Thyroid gland (tissue), 4 donors: ENCODE measurements at regions not wholly inside any gene's neighbourhood (a gene's known extent, or its start where the extent isn't known, plus 50 kb on each side); places are given as distances from the start of the nearest gene placed in this dataset.

Source experiments
- POLR2A ChIP-seq, 2 donors: fragments of 450-650 bp; IDR thresholded peaks; one replicate each; pipeline ENCODE4 v1.6.1; 2017; ENCODE audit warnings: antibody characterized with exemption in 2 of 2, mild to moderate bottlenecking in 2 of 2, moderate library complexity in 1 of 2
- TF ChIP-seq, protein P1 (sequence below), 6 experiments: fragments of 200-600 bp in 3 of 6; fragments of 450-650 bp in 3 of 6; sonication (generic) in 3 of 6; IDR thresholded peaks; one replicate each; pipeline ENCODE4 v1.5.1; 2016 to 2019; ENCODE audit warnings: antibody characterized with exemption in 6 of 6, mild to moderate bottlenecking in 2 of 6, inconsistent platforms in 1 of 6, moderate library complexity in 1 of 6

DNA sequence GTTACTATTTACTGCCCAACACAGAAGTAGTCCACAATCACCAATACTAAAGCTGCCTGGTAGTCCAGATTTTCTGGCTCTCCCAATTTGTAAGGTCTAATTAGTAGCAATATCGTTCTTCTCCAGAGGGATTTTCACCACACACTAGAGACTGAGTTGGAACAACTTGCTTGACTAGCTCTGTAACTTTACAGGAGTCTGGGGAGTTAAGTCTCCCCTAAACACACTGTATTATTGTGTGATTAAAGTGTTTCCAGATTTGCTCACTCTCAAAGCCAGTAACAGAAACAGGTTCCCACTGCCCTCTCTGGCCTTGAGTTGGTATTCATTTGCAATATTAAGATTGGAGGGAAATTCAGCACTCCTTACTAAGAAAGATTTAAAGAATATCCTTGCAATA, 1175.7 kb downstream of the SORCS1 start:
- TF ChIP-seq, protein P1, sequence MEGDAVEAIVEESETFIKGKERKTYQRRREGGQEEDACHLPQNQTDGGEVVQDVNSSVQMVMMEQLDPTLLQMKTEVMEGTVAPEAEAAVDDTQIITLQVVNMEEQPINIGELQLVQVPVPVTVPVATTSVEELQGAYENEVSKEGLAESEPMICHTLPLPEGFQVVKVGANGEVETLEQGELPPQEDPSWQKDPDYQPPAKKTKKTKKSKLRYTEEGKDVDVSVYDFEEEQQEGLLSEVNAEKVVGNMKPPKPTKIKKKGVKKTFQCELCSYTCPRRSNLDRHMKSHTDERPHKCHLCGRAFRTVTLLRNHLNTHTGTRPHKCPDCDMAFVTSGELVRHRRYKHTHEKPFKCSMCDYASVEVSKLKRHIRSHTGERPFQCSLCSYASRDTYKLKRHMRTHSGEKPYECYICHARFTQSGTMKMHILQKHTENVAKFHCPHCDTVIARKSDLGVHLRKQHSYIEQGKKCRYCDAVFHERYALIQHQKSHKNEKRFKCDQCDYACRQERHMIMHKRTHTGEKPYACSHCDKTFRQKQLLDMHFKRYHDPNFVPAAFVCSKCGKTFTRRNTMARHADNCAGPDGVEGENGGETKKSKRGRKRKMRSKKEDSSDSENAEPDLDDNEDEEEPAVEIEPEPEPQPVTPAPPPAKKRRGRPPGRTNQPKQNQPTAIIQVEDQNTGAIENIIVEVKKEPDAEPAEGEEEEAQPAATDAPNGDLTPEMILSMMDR (IDR thresholded peaks at IDR 0.05) = no peak
- no peak for TF ChIP-seq POLR2A (IDR thresholded peaks at IDR 0.05)
